ENCODE measurements at regions not wholly inside any gene's neighbourhood (a gene's known extent, or its start where the extent isn't known, plus 50 kb on each side); places are given as distances from the start of the nearest gene placed in this dataset.

- H3K36me3 ChIP-seq: no peaks in the 10 kb centered on the region
- no peak for TF ChIP-seq CTCF (IDR thresholded peaks at IDR 0.05; ENCODE audit: low read depth, low read length)
- no peaks in the 10 kb centered on the region for H3K4me1 ChIP-seq
- no peaks in the 10 kb centered on the region for H3K27me3 ChIP-seq
- no peaks in the 10 kb centered on the region for H3K9me3 ChIP-seq
- no peak overlapping the region for H3K4me3 ChIP-seq (ENCODE audit: low read depth, low read length)
- DNase-seq: no peak
Observed at GRCh38 chr10:4576206-4576605, 249.8 kb upstream of the AKR1E2 start.

- Histone ChIP-seq H3K36me3 (no peaks in the 10 kb centered on the region), H3K4me3 (ENCODE audit: low read depth, low read length) (no peak overlapping the region), H3K27me3 (no peaks in the 10 kb centered on the region), H3K9me3 (no peaks in the 10 kb centered on the region), H3K4me1 (no peaks in the 10 kb centered on the region)
- no peak for DNase-seq
- TF ChIP-seq CTCF (IDR thresholded peaks at IDR 0.05; ENCODE audit: low read depth, low read length): no peak
Observed at GRCh38 chr10:4569151-4569550, 256.9 kb upstream of the AKR1E2 start.

GRCh38 chr10:4568731-4569130 lies 257.3 kb upstream of the AKR1E2 start:
- Histone ChIP-seq H3K4me1 (no peaks in the 10 kb centered on the region), H3K4me3 (ENCODE audit: low read depth, low read length) (no peak overlapping the region), H3K27me3 (no peaks in the 10 kb centered on the region), H3K36me3 (no peaks in the 10 kb centered on the region), H3K9me3 (no peaks in the 10 kb centered on the region)
- TF ChIP-seq CTCF (IDR thresholded peaks at IDR 0.05; ENCODE audit: low read depth, low read length): no peak
- DNase-seq: no peak

GRCh38 chr10:4568086-4568485 lies 257.9 kb upstream of the AKR1E2 start:
- no peaks in the 10 kb centered on the region for H3K9me3 ChIP-seq
- H3K4me3 ChIP-seq (ENCODE audit: low read depth, low read length): no peak overlapping the region
- no peak for TF ChIP-seq CTCF (IDR thresholded peaks at IDR 0.05; ENCODE audit: low read depth, low read length)
- H3K4me1 ChIP-seq: no peaks in the 10 kb centered on the region
- no peak for DNase-seq
- no peaks in the 10 kb centered on the region for H3K36me3 ChIP-seq
- no peaks in the 10 kb centered on the region for H3K27me3 ChIP-seq

- no peak for DNase-seq
- TF ChIP-seq CTCF (IDR thresholded peaks at IDR 0.05; ENCODE audit: low read depth, low read length): no peak
- Histone ChIP-seq H3K27me3 (no peaks in the 10 kb centered on the region), H3K9me3 (no peaks in the 10 kb centered on the region), H3K36me3 (no peaks in the 10 kb centered on the region), H3K4me3 (ENCODE audit: low read depth, low read length) (no peak overlapping the region), H3K4me1 (no peaks in the 10 kb centered on the region)
Observed at GRCh38 chr10:4567637-4568036, 258.4 kb upstream of the AKR1E2 start.

- DNase-seq: no peak
- Histone ChIP-seq H3K27me3 (no peaks in the 10 kb centered on the region), H3K9me3 (no peaks in the 10 kb centered on the region), H3K4me3 (ENCODE audit: low read depth, low read length) (no peak overlapping the region), H3K36me3 (no peaks in the 10 kb centered on the region), H3K4me1 (no peaks in the 10 kb centered on the region)
- no peak for TF ChIP-seq CTCF (IDR thresholded peaks at IDR 0.05; ENCODE audit: low read depth, low read length)
Observed at GRCh38 chr10:4566011-4566410, 260.0 kb upstream of the AKR1E2 start.
